OCI-LY7 (cell line): ENCODE measurements at regions not wholly inside any gene's neighbourhood (a gene's known extent, or its start where the extent isn't known, plus 50 kb on each side); places are given as distances from the start of the nearest gene placed in this dataset.

ENCODE experiments used
- BruUV-seq: library from RNA; stranded (reverse); fragments of 400-500 nt; replicated peaks from 2 replicates; lab custom pipeline; 2021; lab: Mats Ljungman, UMichigan
- CTCF ChIA-PET: fragments of 300-600 bp; sonication (Branson Sonifier 250); formaldehyde crosslinking; loops from one replicate; lab custom pipeline; 2022; ENCODE audit warnings: antibody characterized with exemption; ENCODE audit not compliant: unreplicated experiment; lab: Charles Lee
- POLR2A ChIA-PET: fragments of 300-600 bp; sonication (Branson Sonifier 250); formaldehyde crosslinking; loops from one replicate; lab custom pipeline; 2022; ENCODE audit warnings: antibody characterized with exemption; lab: Charles Lee
- DNase-seq: peaks from one replicate; pipeline ENCODE4 v3.0.0-alpha.2; 2015; ENCODE audit warnings: low spot score
- H2AFZ ChIP-seq: fragments of 200-600 bp; sonication (generic), shearing (Covaris generic); 2 replicates; pipeline ENCODE4 v1.6.1; 2014; ENCODE audit warnings: mild to moderate bottlenecking, antibody characterized with exemption, low read length, moderate library complexity
- H3K27ac ChIP-seq: fragments of 200-600 bp; sonication (generic); 2 replicates; pipeline ENCODE4 v1.5.1; 2014; ENCODE audit warnings: mixed run types, low read depth, mild to moderate bottlenecking, moderate library complexity, low read length, inconsistent platforms; ENCODE audit not compliant: poor library complexity, severe bottlenecking
- H3K36me3 ChIP-seq: fragments of 200-600 bp; sonication (generic); 2 replicates; pipeline ENCODE4 v1.6.1; 2014; ENCODE audit warnings: mild to moderate bottlenecking, antibody characterized with exemption, low read length, moderate library complexity, mixed read lengths; ENCODE audit not compliant: insufficient read depth
- H3K4me1 ChIP-seq: fragments of 200-600 bp; sonication (generic); 2 replicates; pipeline ENCODE4 v1.5.1; 2014; ENCODE audit warnings: mild to moderate bottlenecking, low read length; ENCODE audit not compliant: insufficient read depth, poor library complexity, severe bottlenecking
- H3K4me2 ChIP-seq: fragments of 200-600 bp; sonication (generic); 2 replicates; pipeline ENCODE4 v1.6.1; 2014; ENCODE audit warnings: mild to moderate bottlenecking, low read length
- H3K4me3 ChIP-seq: fragments of 200-600 bp; sonication (generic); 2 replicates; pipeline ENCODE4 v1.5.1; 2014; ENCODE audit warnings: mild to moderate bottlenecking, low read depth, low read length; ENCODE audit not compliant: poor library complexity, severe bottlenecking
- H3K79me2 ChIP-seq: fragments of 200-600 bp; sonication (generic); 2 replicates; pipeline ENCODE4 v1.6.1; 2016; ENCODE audit warnings: low read depth, mild to moderate bottlenecking, low read length, moderate library complexity, mixed read lengths; ENCODE audit not compliant: insufficient read depth
- H3K9me2 ChIP-seq: fragments of 200-600 bp; sonication (generic); 2 replicates; pipeline ENCODE4 v1.6.1; 2016; ENCODE audit warnings: mild to moderate bottlenecking, low read length, mixed read lengths; ENCODE audit not compliant: insufficient read depth
- H3K9me3 ChIP-seq: fragments of 200-600 bp; sonication (generic); 2 replicates; pipeline ENCODE4 v1.6.1; 2014; ENCODE audit warnings: mild to moderate bottlenecking, mixed run types, low read length, mixed read lengths
- H4K20me1 ChIP-seq: fragments of 200-600 bp; sonication (generic); 2 replicates; pipeline ENCODE4 v1.6.1; 2014; ENCODE audit warnings: mild to moderate bottlenecking, antibody characterized with exemption, low read length, moderate library complexity, mixed read lengths; ENCODE audit not compliant: insufficient read depth
- CTCF ChIP-seq: fragments of 200-600 bp; sonication (generic); conservative IDR thresholded peaks from 2 replicates; pipeline ENCODE4 v1.5.1; 2014; ENCODE audit warnings: mild to moderate bottlenecking, antibody characterized with exemption, low read length, moderate library complexity, mixed read lengths
- EZH2phosphoT487 ChIP-seq: fragments of 200-600 bp; sonication (generic); IDR thresholded peaks from 2 replicates; pipeline ENCODE4 v1.6.1; 2018; ENCODE audit warnings: low read depth, borderline replicate concordance, mild to moderate bottlenecking, mixed run types, antibody characterized with exemption, low read length, moderate library complexity, mixed read lengths
- intact Hi-C: fragments of 100-400 bp; cut with micrococcal nuclease; formaldehyde crosslinking; loops from one replicate; pipeline ENCODE4 v1.10.0; 2022; ENCODE audit not compliant: unreplicated experiment

- no peaks in the 10 kb centered on the region for H3K36me3 ChIP-seq
- H2AFZ ChIP-seq = no peak overlapping the region
- no peak overlapping the region for H3K4me2 ChIP-seq
- no peak overlapping the region for H3K4me3 ChIP-seq
- H3K4me1 ChIP-seq = no peaks in the 10 kb centered on the region
- CTCF ChIA-PET = no interaction called here
- DNase-seq = no peak
- intact Hi-C loops = no loop called here
- no peak overlapping the region for H3K27ac ChIP-seq
- BruUV-seq = no TSS peak
- no peaks in the 10 kb centered on the region for H3K9me3 ChIP-seq
- H3K79me2 ChIP-seq = no peaks in the 10 kb centered on the region
- no peaks in the 10 kb centered on the region for H4K20me1 ChIP-seq
- TF ChIP-seq CTCF (no peak), EZH2phosphoT487 (no peak)
- no peaks in the 10 kb centered on the region for H3K9me2 ChIP-seq
- POLR2A ChIA-PET = no interaction called here
Measured at GRCh38 chr13:74596691-74597090, 462.5 kb upstream of the KLF12 start.

- intact Hi-C loops = no loop called here
Measured at GRCh38 chr13:74593688-74594087, 459.5 kb upstream of the KLF12 start.

GRCh38 chr13:74586847-74587246 is 452.6 kb upstream of the KLF12 start:
- TF ChIP-seq EZH2phosphoT487 (no peak), CTCF (no peak)
- intact Hi-C loops = no loop called here
- no peaks in the 10 kb centered on the region for H3K9me2 ChIP-seq
- H4K20me1 ChIP-seq = no peaks in the 10 kb centered on the region
- H3K9me3 ChIP-seq = no peaks in the 10 kb centered on the region
- CTCF ChIA-PET = no interaction called here
- no peak for DNase-seq
- no peaks in the 10 kb centered on the region for H3K36me3 ChIP-seq
- H3K79me2 ChIP-seq = no peaks in the 10 kb centered on the region
- H3K4me3 ChIP-seq = no peak overlapping the region
- H3K4me2 ChIP-seq = no peak overlapping the region
- H3K4me1 ChIP-seq = no peaks in the 10 kb centered on the region
- POLR2A ChIA-PET = no interaction called here
- H3K27ac ChIP-seq = no peak overlapping the region
- no TSS peak for BruUV-seq
- no peak overlapping the region for H2AFZ ChIP-seq

More at GRCh38 chr13:74593688-74594087, 459.5 kb upstream of the KLF12 start:
- no peak overlapping the region for H3K4me3 ChIP-seq
- no peak for DNase-seq
- no peak overlapping the region for H3K27ac ChIP-seq
- no peaks in the 10 kb centered on the region for H3K36me3 ChIP-seq
- H3K9me2 ChIP-seq = no peaks in the 10 kb centered on the region
- H3K4me1 ChIP-seq = no peaks in the 10 kb centered on the region
- H3K9me3 ChIP-seq = no peaks in the 10 kb centered on the region
- H4K20me1 ChIP-seq = no peaks in the 10 kb centered on the region
- H3K79me2 ChIP-seq = no peaks in the 10 kb centered on the region
- no peak overlapping the region for H2AFZ ChIP-seq
- CTCF ChIA-PET = no interaction called here
- H3K4me2 ChIP-seq = no peak overlapping the region
- POLR2A ChIA-PET = no interaction called here
- TF ChIP-seq EZH2phosphoT487 = no peak
- TF ChIP-seq CTCF = no peak
- no TSS peak for BruUV-seq
